PFSK-1 (cell line): ENCODE measurements at regions not wholly inside any gene's neighbourhood (a gene's known extent, or its start where the extent isn't known, plus 50 kb on each side); places are given as distances from the start of the nearest gene placed in this dataset.

Experiments used
- FOXP2 ChIP-seq: optimal IDR thresholded peaks from 2 replicates; pipeline ENCODE3; 2011; ENCODE audit warnings: borderline replicate concordance, control low read depth, inconsistent platforms; ENCODE audit not compliant: insufficient read depth; ENCODE audit errors: extremely low read length, extremely low read depth
- POLR2AphosphoS5 ChIP-seq: IDR thresholded peaks from 2 replicates; pipeline ENCODE4 v1.6.1; 2012; ENCODE audit warnings: low read depth, mild to moderate bottlenecking, control low read depth, low read length, moderate library complexity
- REST ChIP-seq, 2 experiments: IDR thresholded peaks; 2 replicates each; pipeline versions ENCODE4 v1.6.1 to v1.8.0; 2011 to 2012; ENCODE audit warnings: low read depth in 2 of 2, low read length in 2 of 2, control low read depth in 1 of 2, inconsistent platforms in 1 of 2, mild to moderate bottlenecking in 1 of 2, moderate library complexity in 1 of 2; ENCODE audit not compliant: insufficient read depth in 1 of 2
- SIN3A ChIP-seq: IDR thresholded peaks from 2 replicates; pipeline ENCODE4 v1.6.1; 2012; ENCODE audit warnings: mild to moderate bottlenecking, low read length, moderate library complexity, borderline replicate concordance; ENCODE audit not compliant: insufficient read depth
- TAF1 ChIP-seq: IDR thresholded peaks from 2 replicates; pipeline ENCODE4 v1.6.1; 2012; ENCODE audit warnings: low read length, control low read depth, borderline replicate concordance; ENCODE audit not compliant: insufficient read depth

- no peak for TF ChIP-seq FOXP2
- TF ChIP-seq TAF1, result no peak
- TF ChIP-seq POLR2AphosphoS5, result no peak
- TF ChIP-seq REST (IDR thresholded peaks at IDR 0.05; ENCODE audit: insufficient read depth in 1 of 2, low read depth in 2 of 2, low read length in 2 of 2), result no peak
- no peak for TF ChIP-seq SIN3A
These were observed 374.8 kb upstream of the MYT1L start for GRCh38 chr2:2705871-2706270.

GRCh38 chr2:2704428-2705090 is 373.5 kb upstream of the MYT1L start:
- no peak for TF ChIP-seq SIN3A
- no peak for TF ChIP-seq POLR2AphosphoS5
- no peak for TF ChIP-seq TAF1
- no peak for TF ChIP-seq REST (IDR thresholded peaks at IDR 0.05; ENCODE audit: insufficient read depth in 1 of 2, low read depth in 2 of 2, low read length in 2 of 2)
- no peak for TF ChIP-seq FOXP2

DNA sequence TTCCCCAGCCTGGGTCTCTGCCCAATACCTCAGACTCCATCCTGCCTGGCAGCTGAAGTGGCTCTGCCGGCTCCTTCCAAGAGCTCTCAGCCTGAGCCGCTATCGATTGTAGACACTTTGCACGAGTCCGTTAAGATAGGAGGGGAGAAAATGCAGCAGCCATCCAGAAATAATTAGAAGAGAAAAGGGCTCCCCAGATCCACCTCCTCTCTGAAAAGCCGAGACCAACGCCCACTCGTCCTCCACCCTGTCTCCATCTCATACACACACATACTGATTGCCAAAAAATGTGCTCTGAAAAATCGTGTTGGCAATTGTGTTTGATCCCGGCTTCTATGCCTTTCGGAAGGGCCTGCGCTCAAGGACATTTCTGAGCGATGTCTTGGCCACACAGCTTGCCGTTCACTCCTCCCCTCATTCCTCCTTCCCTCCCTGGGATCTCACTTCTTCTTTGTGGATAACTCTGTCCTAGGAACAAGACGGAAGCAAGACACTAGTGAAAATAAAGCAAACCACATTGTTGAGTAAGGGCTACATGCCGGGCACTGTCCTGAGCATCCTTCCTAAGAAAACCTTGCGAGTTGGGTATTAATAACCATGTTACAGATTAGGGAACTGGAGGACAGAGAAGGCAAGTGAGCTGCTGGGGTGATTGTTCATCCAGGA is 372.8 kb upstream of the MYT1L start:
- TF ChIP-seq POLR2AphosphoS5 (no peak), TAF1 (no peak), REST (IDR thresholded peaks at IDR 0.05; ENCODE audit: insufficient read depth in 1 of 2, low read depth in 2 of 2, low read length in 2 of 2) (no peak), FOXP2 (no peak), SIN3A (no peak)

DNA sequence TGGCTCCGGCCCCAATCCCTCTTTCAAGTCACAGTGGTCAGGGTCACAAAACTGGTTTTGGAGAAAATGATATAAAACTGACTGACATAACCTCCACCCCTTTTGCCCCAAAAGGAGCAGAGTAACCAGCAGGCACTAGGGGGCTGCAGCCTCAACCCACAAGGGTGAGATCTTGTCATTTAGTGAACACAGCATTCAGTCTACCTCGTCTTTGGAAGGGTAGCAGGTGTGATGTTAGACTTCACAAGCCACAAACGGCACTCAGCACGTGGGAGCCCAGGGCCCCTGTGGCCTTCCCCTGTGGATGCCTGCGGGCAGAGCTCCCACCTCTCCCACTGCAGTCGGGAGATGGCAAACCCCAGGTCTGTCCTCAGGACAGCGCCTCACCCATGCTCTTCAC is 372.1 kb upstream of the MYT1L start:
- TF ChIP-seq SIN3A, result no peak
- TF ChIP-seq TAF1, result no peak
- TF ChIP-seq POLR2AphosphoS5, result no peak
- TF ChIP-seq FOXP2, result no peak
- TF ChIP-seq REST (IDR thresholded peaks at IDR 0.05; ENCODE audit: insufficient read depth in 1 of 2, low read depth in 2 of 2, low read length in 2 of 2), result no peak
